ENCODE measurements at regions not wholly inside any gene's neighbourhood (a gene's known extent, or its start where the extent isn't known, plus 50 kb on each side); places are given as distances from the start of the nearest gene placed in this dataset.

DNA sequence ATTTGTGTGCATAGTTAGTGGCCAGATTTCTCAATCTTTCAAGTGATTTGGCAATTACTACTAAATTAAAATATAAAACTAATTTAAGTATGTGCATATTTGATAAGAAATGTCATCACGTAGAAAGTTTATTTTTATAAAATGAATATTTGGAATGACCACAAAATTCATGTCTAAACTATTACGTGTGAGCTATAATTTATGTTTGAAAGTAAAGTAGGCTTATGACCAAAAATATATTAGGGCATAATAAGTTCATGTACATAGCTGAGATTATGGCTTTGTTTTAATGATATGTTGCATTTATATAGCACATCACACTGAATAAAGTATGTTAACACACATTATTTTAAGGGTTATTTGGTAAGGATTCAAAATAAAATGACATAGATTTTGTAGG lies 1532.6 kb downstream of the C4orf33 start:
- TF ChIP-seq, protein P1, sequence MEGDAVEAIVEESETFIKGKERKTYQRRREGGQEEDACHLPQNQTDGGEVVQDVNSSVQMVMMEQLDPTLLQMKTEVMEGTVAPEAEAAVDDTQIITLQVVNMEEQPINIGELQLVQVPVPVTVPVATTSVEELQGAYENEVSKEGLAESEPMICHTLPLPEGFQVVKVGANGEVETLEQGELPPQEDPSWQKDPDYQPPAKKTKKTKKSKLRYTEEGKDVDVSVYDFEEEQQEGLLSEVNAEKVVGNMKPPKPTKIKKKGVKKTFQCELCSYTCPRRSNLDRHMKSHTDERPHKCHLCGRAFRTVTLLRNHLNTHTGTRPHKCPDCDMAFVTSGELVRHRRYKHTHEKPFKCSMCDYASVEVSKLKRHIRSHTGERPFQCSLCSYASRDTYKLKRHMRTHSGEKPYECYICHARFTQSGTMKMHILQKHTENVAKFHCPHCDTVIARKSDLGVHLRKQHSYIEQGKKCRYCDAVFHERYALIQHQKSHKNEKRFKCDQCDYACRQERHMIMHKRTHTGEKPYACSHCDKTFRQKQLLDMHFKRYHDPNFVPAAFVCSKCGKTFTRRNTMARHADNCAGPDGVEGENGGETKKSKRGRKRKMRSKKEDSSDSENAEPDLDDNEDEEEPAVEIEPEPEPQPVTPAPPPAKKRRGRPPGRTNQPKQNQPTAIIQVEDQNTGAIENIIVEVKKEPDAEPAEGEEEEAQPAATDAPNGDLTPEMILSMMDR (IDR thresholded peaks at IDR 0.05), result no peak
- TF ChIP-seq EZH2 (IDR thresholded peaks at IDR 0.05; ENCODE audit: borderline replicate concordance, insufficient read depth, low read depth, low read length, poor library complexity, severe bottlenecking), result no peak

Data from B cell (primary cell).